Large intestine (tissue), 3 donors: ENCODE measurements at regions not wholly inside any gene's neighbourhood (a gene's known extent, or its start where the extent isn't known, plus 50 kb on each side); places are given as distances from the start of the nearest gene placed in this dataset.

Experiments used
- DNase-seq, 2 donors: peaks; one replicate each; pipeline versions ENCODE4 v3.0.0 to v3.0.0-alpha.2; 2013
- H3K27ac ChIP-seq: one replicate; pipeline ENCODE4 v1.5.1; 2013; ENCODE audit warnings: low read length
- H3K27me3 ChIP-seq: 2 replicates; pipeline ENCODE4 v1.6.1; 2013; ENCODE audit warnings: low read length; ENCODE audit not compliant: control insufficient read depth, insufficient read depth
- H3K36me3 ChIP-seq: 2 replicates; pipeline ENCODE4 v1.6.1; 2013; ENCODE audit warnings: low read length; ENCODE audit not compliant: control insufficient read depth, insufficient read depth
- H3K4me1 ChIP-seq: one replicate; pipeline ENCODE4 v1.6.1; 2013; ENCODE audit warnings: low read length; ENCODE audit not compliant: control insufficient read depth, insufficient read depth
- H3K4me3 ChIP-seq: one replicate; pipeline ENCODE4 v1.5.1; 2013; ENCODE audit warnings: low read length
- H3K9me3 ChIP-seq: one replicate; pipeline ENCODE4 v1.6.1; 2013; ENCODE audit warnings: mild to moderate bottlenecking, low read depth, low read length, moderate library complexity; ENCODE audit not compliant: control insufficient read depth
- WGBS: methylation state at CpG from one replicate; pipeline ENCODE4 v1.1.5; 2013; ENCODE audit warnings: low lambda C conversion rate; ENCODE audit not compliant: insufficient coverage; 5-methylcytosine and 5-hydroxymethylcytosine counted together

- Histone ChIP-seq H3K27ac (no peak overlapping the region), H3K4me3 (no peak overlapping the region), H3K9me3 (no peaks in the 10 kb centered on the region), H3K36me3 (no peaks in the 10 kb centered on the region), H3K4me1 (no peaks in the 10 kb centered on the region), H3K27me3 (peaks cover 13% of the 10 kb centered on the region)
- WGBS: 60% methylated on average over 1 of the region's 6 CpGs
- DNase-seq: no peak
Observed at GRCh38 chr16:86892509-86892908, 314.2 kb downstream of the FOXL1 start.

- WGBS: 72% methylated on average over 2 of the region's 10 CpGs
- Histone ChIP-seq H3K27me3 (peaks cover 5% of the 10 kb centered on the region), H3K4me1 (no peaks in the 10 kb centered on the region), H3K4me3 (no peak overlapping the region), H3K27ac (no peak overlapping the region), H3K9me3 (no peaks in the 10 kb centered on the region), H3K36me3 (no peaks in the 10 kb centered on the region)
- DNase-seq: peak; percentile 44 to 66
Observed at GRCh38 chr16:86893506-86893905, 315.2 kb downstream of the FOXL1 start.

- no peaks in the 10 kb centered on the region for H3K4me1 ChIP-seq
- no peaks in the 10 kb centered on the region for H3K36me3 ChIP-seq
- no peak for DNase-seq
- H3K9me3 ChIP-seq: no peaks in the 10 kb centered on the region
- no peak overlapping the region for H3K4me3 ChIP-seq
- H3K27ac ChIP-seq: no peak overlapping the region
- peaks cover 5% of the 10 kb centered on the region for H3K27me3 ChIP-seq
- no CpG with 5 or more reads among the region's 24 CpGs for WGBS
Observed at GRCh38 chr16:86894029-86894567, 315.7 kb downstream of the FOXL1 start.

GRCh38 chr16:86894925-86895324, 316.6 kb downstream of the FOXL1 start:
- no peak overlapping the region for H3K27ac ChIP-seq
- no CpG with 5 or more reads among the region's 15 CpGs for WGBS
- H3K9me3 ChIP-seq: no peaks in the 10 kb centered on the region
- H3K4me3 ChIP-seq: no peak overlapping the region
- no peaks in the 10 kb centered on the region for H3K4me1 ChIP-seq
- no peaks in the 10 kb centered on the region for H3K36me3 ChIP-seq
- H3K27me3 ChIP-seq: peaks cover 5% of the 10 kb centered on the region
- DNase-seq: no peak

- no peak for DNase-seq
- Histone ChIP-seq H3K9me3 (no peaks in the 10 kb centered on the region), H3K27ac (no peak overlapping the region), H3K27me3 (peaks cover 5% of the 10 kb centered on the region), H3K4me1 (no peaks in the 10 kb centered on the region), H3K36me3 (no peaks in the 10 kb centered on the region), H3K4me3 (no peak overlapping the region)
- WGBS: 20% methylated on average over 1 of the region's 11 CpGs
Observed at GRCh38 chr16:86895606-86896005, 317.3 kb downstream of the FOXL1 start.

- DNase-seq: no peak
- Histone ChIP-seq H3K9me3 (no peaks in the 10 kb centered on the region), H3K27ac (no peak overlapping the region), H3K27me3 (peaks cover 5% of the 10 kb centered on the region), H3K4me1 (no peaks in the 10 kb centered on the region), H3K36me3 (no peaks in the 10 kb centered on the region), H3K4me3 (no peak overlapping the region)
- 90% methylated on average over 2 of the region's 9 CpGs for WGBS
Observed at GRCh38 chr16:86896976-86897375, 318.6 kb downstream of the FOXL1 start.

- no peaks in the 10 kb centered on the region for H3K36me3 ChIP-seq
- DNase-seq: no peak
- WGBS: no CpG with 5 or more reads among the region's 11 CpGs
- no peak overlapping the region for H3K4me3 ChIP-seq
- H3K27me3 ChIP-seq: peaks cover 5% of the 10 kb centered on the region
- H3K4me1 ChIP-seq: no peaks in the 10 kb centered on the region
- H3K9me3 ChIP-seq: no peaks in the 10 kb centered on the region
- H3K27ac ChIP-seq: no peak overlapping the region
Observed at GRCh38 chr16:86897486-86897885, 319.1 kb downstream of the FOXL1 start.

GRCh38 chr16:86898386-86898785, 320.0 kb downstream of the FOXL1 start:
- Histone ChIP-seq H3K4me3 (no peak overlapping the region), H3K36me3 (no peaks in the 10 kb centered on the region), H3K4me1 (no peaks in the 10 kb centered on the region), H3K9me3 (no peaks in the 10 kb centered on the region), H3K27ac (no peak overlapping the region), H3K27me3 (peaks cover 7% of the 10 kb centered on the region)
- WGBS: no CpG with 5 or more reads among the region's 5 CpGs
- DNase-seq: no peak

- Histone ChIP-seq H3K4me1 (no peaks in the 10 kb centered on the region), H3K4me3 (no peak overlapping the region), H3K36me3 (no peaks in the 10 kb centered on the region), H3K9me3 (no peaks in the 10 kb centered on the region), H3K27ac (no peak overlapping the region), H3K27me3 (peaks cover 5% of the 10 kb centered on the region)
- WGBS: no CpG with 5 or more reads among the region's 6 CpGs
- DNase-seq: no peak
Observed at GRCh38 chr16:86899151-86899550, 320.8 kb downstream of the FOXL1 start.

- Histone ChIP-seq H3K27me3 (peaks cover 8% of the 10 kb centered on the region), H3K27ac (no peak overlapping the region), H3K36me3 (no peaks in the 10 kb centered on the region), H3K4me3 (no peak overlapping the region), H3K4me1 (no peaks in the 10 kb centered on the region), H3K9me3 (no peaks in the 10 kb centered on the region)
- DNase-seq: no peak
- 82% methylated on average over 1 of the region's 4 CpGs for WGBS
Observed at GRCh38 chr16:86899757-86900156, 321.4 kb downstream of the FOXL1 start.

- H3K27me3 ChIP-seq: peaks cover 12% of the 10 kb centered on the region
- WGBS: no CpG with 5 or more reads among the region's 6 CpGs
- no peak for DNase-seq
- no peak overlapping the region for H3K27ac ChIP-seq
- H3K4me3 ChIP-seq: no peak overlapping the region
- no peaks in the 10 kb centered on the region for H3K4me1 ChIP-seq
- no peaks in the 10 kb centered on the region for H3K9me3 ChIP-seq
- no peaks in the 10 kb centered on the region for H3K36me3 ChIP-seq
Observed at GRCh38 chr16:86901483-86901882, 323.1 kb downstream of the FOXL1 start.
